MCF 10A (cell line): ENCODE measurements at regions not wholly inside any gene's neighbourhood (a gene's known extent, or its start where the extent isn't known, plus 50 kb on each side); places are given as distances from the start of the nearest gene placed in this dataset.
"Not testable (repeated sequence)": the region's sequence is repeated elsewhere in the genome, so short reads cannot be mapped to it uniquely, and the experiment has no call there.

ENCODE experiments used
- BruUV-seq: library from RNA; stranded (reverse); fragments of 400-500 nt; replicated peaks from 2 replicates; lab custom pipeline; 2021; lab: Mats Ljungman, UMichigan
- CTCF ChIA-PET: fragments of 300-600 bp; sonication (Branson Sonifier 250); formaldehyde crosslinking; extraction: SDS; loops from one replicate; lab custom pipeline; 2021; ENCODE audit warnings: antibody characterized with exemption, inconsistent platforms; lab: Yijun Ruan, JAX
- POLR2A ChIA-PET: fragments of 300-600, 350-650 bp; sonication (Branson Sonifier 250); formaldehyde crosslinking; extraction: SDS; loops from one replicate; lab custom pipeline; 2020; ENCODE audit warnings: antibody characterized with exemption, inconsistent platforms; lab: Yijun Ruan, JAX
- DNase-seq: peaks from one replicate; pipeline ENCODE4 v3.0.0-alpha.2; 2018; ENCODE audit not compliant: unreplicated experiment
- H3K27ac Mint-ChIP-seq: one replicate; pipeline ENCODE4 v1.8.0; 2022; ENCODE audit warnings: mild to moderate bottlenecking, low read depth, mixed read lengths; ENCODE audit not compliant: unreplicated experiment
- H3K27me3 Mint-ChIP-seq: one replicate; pipeline ENCODE4 v1.8.0; 2022; ENCODE audit warnings: mixed read lengths; ENCODE audit not compliant: insufficient read depth, unreplicated experiment
- H3K36me3 Mint-ChIP-seq: one replicate; pipeline ENCODE4 v1.8.0; 2022; ENCODE audit warnings: mild to moderate bottlenecking, moderate library complexity, mixed read lengths; ENCODE audit not compliant: insufficient read depth, unreplicated experiment
- H3K4me1 Mint-ChIP-seq: one replicate; pipeline ENCODE4 v1.8.0; 2022; ENCODE audit warnings: mixed read lengths; ENCODE audit not compliant: insufficient read depth, unreplicated experiment
- H3K4me3 Mint-ChIP-seq: one replicate; pipeline ENCODE4 v1.8.0; 2022; ENCODE audit warnings: mild to moderate bottlenecking, moderate library complexity, mixed read lengths; ENCODE audit not compliant: unreplicated experiment
- H3K9me3 Mint-ChIP-seq: one replicate; pipeline ENCODE4 v1.8.0; 2022; ENCODE audit warnings: mixed read lengths; ENCODE audit not compliant: unreplicated experiment
- intact Hi-C: fragments of 100-400 bp; cut with micrococcal nuclease; formaldehyde crosslinking; loops from 2 replicates; pipeline ENCODE4 v1.14.1; 2022
- TF ChIP-seq, protein P1 (sequence below): fragments of 200-600 bp; IDR thresholded peaks from one replicate; pipeline ENCODE4 v1.8.0; 2022; ENCODE audit warnings: antibody characterized with exemption, mild to moderate bottlenecking; ENCODE audit not compliant: unreplicated experiment

DNA sequence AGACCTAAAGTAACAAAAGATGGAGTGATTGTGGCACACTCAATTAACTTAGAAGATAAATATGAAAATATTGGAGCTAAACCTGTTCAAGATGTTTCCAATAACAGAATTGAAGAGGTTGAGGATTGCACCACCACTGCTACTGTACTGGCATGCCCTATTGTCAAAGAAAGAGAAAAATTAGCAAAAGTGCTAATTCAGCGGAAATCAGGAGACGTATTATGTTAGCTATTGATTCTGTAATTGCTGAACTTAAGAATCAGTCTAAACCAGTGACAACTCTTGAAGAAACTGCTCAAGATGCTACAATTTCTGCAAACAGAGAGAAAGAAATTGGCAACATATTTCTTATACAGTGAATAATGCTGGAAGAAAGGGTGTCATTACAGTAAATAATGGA is 754.4 kb downstream of the CDH18 start:
- TF ChIP-seq, protein P1, sequence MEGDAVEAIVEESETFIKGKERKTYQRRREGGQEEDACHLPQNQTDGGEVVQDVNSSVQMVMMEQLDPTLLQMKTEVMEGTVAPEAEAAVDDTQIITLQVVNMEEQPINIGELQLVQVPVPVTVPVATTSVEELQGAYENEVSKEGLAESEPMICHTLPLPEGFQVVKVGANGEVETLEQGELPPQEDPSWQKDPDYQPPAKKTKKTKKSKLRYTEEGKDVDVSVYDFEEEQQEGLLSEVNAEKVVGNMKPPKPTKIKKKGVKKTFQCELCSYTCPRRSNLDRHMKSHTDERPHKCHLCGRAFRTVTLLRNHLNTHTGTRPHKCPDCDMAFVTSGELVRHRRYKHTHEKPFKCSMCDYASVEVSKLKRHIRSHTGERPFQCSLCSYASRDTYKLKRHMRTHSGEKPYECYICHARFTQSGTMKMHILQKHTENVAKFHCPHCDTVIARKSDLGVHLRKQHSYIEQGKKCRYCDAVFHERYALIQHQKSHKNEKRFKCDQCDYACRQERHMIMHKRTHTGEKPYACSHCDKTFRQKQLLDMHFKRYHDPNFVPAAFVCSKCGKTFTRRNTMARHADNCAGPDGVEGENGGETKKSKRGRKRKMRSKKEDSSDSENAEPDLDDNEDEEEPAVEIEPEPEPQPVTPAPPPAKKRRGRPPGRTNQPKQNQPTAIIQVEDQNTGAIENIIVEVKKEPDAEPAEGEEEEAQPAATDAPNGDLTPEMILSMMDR = no peak
- no TSS peak for BruUV-seq
- H3K4me3 Mint-ChIP-seq = no peak overlapping the region
- no peak for DNase-seq
- CTCF ChIA-PET = interaction anchor here (0.6 to 0.9 kb wide), 6 partner anchors 10 to 833 kb away, joined by 3 to 6 read pairs (median 3); no protein-coding TSS in a partner anchor
- intact Hi-C loops = no loop called here
- H3K9me3 Mint-ChIP-seq = no peaks in the 10 kb centered on the region
- H3K36me3 Mint-ChIP-seq = no peaks in the 10 kb centered on the region
- no peaks in the 10 kb centered on the region for H3K27me3 Mint-ChIP-seq
- H3K4me1 Mint-ChIP-seq = no peaks in the 10 kb centered on the region
- no peak overlapping the region for H3K27ac Mint-ChIP-seq
- POLR2A ChIA-PET = interaction anchor here (1.2 kb wide), 1 partner anchor 833 kb away, joined by 3 read pairs; no protein-coding TSS in a partner anchor

- Mint-ChIP-seq H3K4me3 (no peak overlapping the region), H3K27ac (no peak overlapping the region), H3K36me3 (no peaks in the 10 kb centered on the region), H3K9me3 (no peaks in the 10 kb centered on the region), H3K27me3 (no peaks in the 10 kb centered on the region), H3K4me1 (peaks cover 6% of the 10 kb centered on the region)
- no peak for DNase-seq
- BruUV-seq = no TSS peak
- ChIA-PET POLR2A (no interaction called here), CTCF (interaction anchor here (0.6 kb wide), 2 partner anchors 392 to 1375 kb away, joined by 4 read pairs; no protein-coding TSS in a partner anchor)
- intact Hi-C loops = no loop called here
- TF ChIP-seq, protein P1 = no peak
Observed at GRCh38 chr5:19235101-19235584, 752.9 kb downstream of the CDH18 start.

DNA sequence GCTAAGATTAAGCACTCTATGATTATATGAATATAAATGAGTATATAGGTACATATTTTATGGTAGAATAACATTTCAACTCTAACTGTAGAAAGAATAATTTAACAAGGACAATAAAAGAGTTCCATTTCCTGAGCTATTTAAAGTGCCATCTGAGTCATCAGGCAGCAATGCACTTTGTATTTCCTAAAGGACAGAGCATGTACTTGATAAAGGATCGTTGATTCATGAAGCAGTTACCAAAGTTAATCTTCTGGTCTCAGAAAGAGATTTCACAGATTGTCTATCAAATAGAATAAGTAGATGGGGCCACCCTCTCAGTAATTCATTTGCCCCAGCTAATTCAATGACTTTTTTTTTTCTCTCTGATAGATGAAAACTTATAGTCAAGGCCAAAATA is 747.8 kb downstream of the CDH18 start:
- H3K9me3 Mint-ChIP-seq = no peaks in the 10 kb centered on the region
- H3K27ac Mint-ChIP-seq = no peak overlapping the region
- H3K36me3 Mint-ChIP-seq = no peaks in the 10 kb centered on the region
- CTCF ChIA-PET = no interaction called here
- H3K4me1 Mint-ChIP-seq = peaks cover 8% of the 10 kb centered on the region
- TF ChIP-seq, protein P1 = no peak
- intact Hi-C loops = no loop called here
- peak; percentile 42 for DNase-seq
- BruUV-seq = no TSS peak
- POLR2A ChIA-PET = interaction anchor here (0.9 to 1.0 kb wide), 2 partner anchors 11 to 90 kb away, joined by 3 read pairs; no protein-coding TSS in a partner anchor
- no peaks in the 10 kb centered on the region for H3K27me3 Mint-ChIP-seq
- H3K4me3 Mint-ChIP-seq = no peak overlapping the region

- no peaks in the 10 kb centered on the region for H3K9me3 Mint-ChIP-seq
Observed at GRCh38 chr5:19241690-19242089, 746.3 kb downstream of the CDH18 start.

GRCh38 chr5:19246191-19246590 is 741.8 kb downstream of the CDH18 start:
- intact Hi-C loops, H3K36me3 Mint-ChIP-seq: not testable (repeated sequence)

More at GRCh38 chr5:19241690-19242089, 746.3 kb downstream of the CDH18 start:
- H3K4me1 Mint-ChIP-seq = peaks cover 8% of the 10 kb centered on the region
- POLR2A ChIA-PET = no interaction called here
- BruUV-seq = no TSS peak
- H3K27ac Mint-ChIP-seq = no peak overlapping the region
- no peak for DNase-seq
- H3K4me3 Mint-ChIP-seq = no peak overlapping the region
- no peaks in the 10 kb centered on the region for H3K36me3 Mint-ChIP-seq
- CTCF ChIA-PET = interaction anchor here (0.6 kb wide), 1 partner anchor 12 kb away, joined by 4 read pairs; no protein-coding TSS in a partner anchor
- intact Hi-C loops = no loop called here
- no peaks in the 10 kb centered on the region for H3K27me3 Mint-ChIP-seq
- TF ChIP-seq, protein P1 = no peak

More at GRCh38 chr5:19246191-19246590, 741.8 kb downstream of the CDH18 start:
- H3K4me1 Mint-ChIP-seq, POLR2A ChIA-PET, H3K27me3 Mint-ChIP-seq, H3K27ac Mint-ChIP-seq, DNase-seq, H3K9me3 Mint-ChIP-seq, H3K4me3 Mint-ChIP-seq, BruUV-seq: not testable (repeated sequence)
- CTCF ChIA-PET = interaction anchor here (0.6 kb wide), 1 partner anchor 203 kb away, joined by 3 read pairs; no protein-coding TSS in a partner anchor
